Adrenal gland (tissue), 9 donors: ENCODE measurements at regions not wholly inside any gene's neighbourhood (a gene's known extent, or its start where the extent isn't known, plus 50 kb on each side); places are given as distances from the start of the nearest gene placed in this dataset.

ENCODE experiments used
- DNase-seq, 7 donors: peaks; one replicate each; pipeline ENCODE4 v3.0.0-alpha.2; 2019 to 2020
- H3K27ac ChIP-seq, 5 donors: fragments of 200-600 bp; sonication (generic) in 4 of 5; 1 replicate in 3 of 5; 2 replicates in 2 of 5; pipeline versions ENCODE4 v1.5.1 to v1.8.0; 2016 to 2020; ENCODE audit warnings: mild to moderate bottlenecking in 1 of 5
- H3K27me3 ChIP-seq: fragments of 200-600 bp; 2 replicates; pipeline ENCODE4 v1.8.0; 2021
- H3K36me3 ChIP-seq, 2 donors: fragments of 200-600 bp; replicated peaks in 1 of 2; 1 replicate in 1 of 2; 2 replicates in 1 of 2; pipeline versions ENCODE4 v1.5.1 to v1.8.0; 2018 to 2022
- H3K4me1 ChIP-seq, 2 donors: fragments of 200-600 bp; replicated peaks in 1 of 2; 1 replicate in 1 of 2; 2 replicates in 1 of 2; pipeline versions ENCODE4 v1.5.1 to v1.8.0; 2018 to 2021
- H3K4me3 ChIP-seq, 4 donors: fragments of 200-600 bp; sonication (generic) in 3 of 4; one replicate each; pipeline ENCODE4 v1.5.1; 2016 to 2018
- H3K9me3 ChIP-seq, 3 donors: fragments of 200-600 bp; sonication (generic) in 1 of 3; replicated peaks in 1 of 3; 1 replicate in 2 of 3; 2 replicates in 1 of 3; pipeline versions ENCODE4 v1.5.1 to v1.8.0; 2016 to 2021
- POLR2A ChIP-seq, 2 donors: fragments of 450-650 bp; IDR thresholded peaks; one replicate each; pipeline ENCODE4 v1.6.1; 2017; ENCODE audit warnings: antibody characterized with exemption in 2 of 2, mild to moderate bottlenecking in 2 of 2, moderate library complexity in 1 of 2
- WGBS, 4 donors: extraction: QIAGEN DNeasy Blood & Tissue Kit in 2 of 4; methylation state at CpG; one replicate each; pipeline versions ENCODE4 v1.1.5 to v1.1.7; 2013 to 2017; 5-methylcytosine and 5-hydroxymethylcytosine counted together
- intact Hi-C, 2 donors: fragments of 100-400 bp; cut with DNase I; formaldehyde crosslinking; loops; one replicate each; pipeline versions ENCODE4 v1.14.1 to v1.15.0; 2022 to 2023
- TF ChIP-seq, protein P1 (sequence below), 6 experiments: fragments of 450-650 bp in 4 of 6; fragments of 200-600 bp in 2 of 6; sonication (generic) in 1 of 6; IDR thresholded peaks; 1 replicate in 5 of 6; 2 replicates in 1 of 6; pipeline versions ENCODE4 v1.5.1 to v1.8.0; 2016 to 2021; ENCODE audit warnings: antibody characterized with exemption in 6 of 6, mild to moderate bottlenecking in 2 of 6, moderate library complexity in 1 of 6
- donor health status: healthy with polysubstance abuse.
- donor health status: Bipolar disorder and iron deficiency.
- donor health status: DM: yes; HTN: yes; CAD: no.
- donor health status: DM: no; HTN: no; CAD: no.
- donor health status: DM: no; HTN: no; CAD: no.

DNA sequence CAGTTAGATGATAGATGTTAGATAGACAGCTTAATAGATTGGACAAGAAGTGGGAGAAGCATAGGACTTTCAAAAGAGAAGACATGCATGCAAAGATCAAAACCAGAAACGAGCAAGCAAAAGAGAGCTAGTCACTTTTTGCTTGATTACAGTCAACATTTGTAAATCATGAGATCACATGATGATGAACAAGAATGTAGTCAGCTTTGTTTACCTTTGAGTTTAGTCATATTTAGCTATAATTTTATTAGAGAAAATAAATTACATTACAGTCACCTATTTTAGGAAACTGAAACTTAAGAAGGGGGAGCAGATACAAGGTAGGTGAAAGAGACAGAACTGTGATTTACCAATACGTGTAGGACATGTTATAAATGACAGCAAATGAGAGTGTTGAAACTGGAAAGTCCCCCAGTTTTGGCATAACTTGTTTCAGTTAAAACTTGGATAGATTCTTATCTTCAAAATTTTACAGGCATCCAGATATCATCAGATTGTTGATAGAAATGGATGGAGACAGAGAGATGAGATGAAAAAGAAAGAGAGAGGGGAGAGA, 1083.1 kb upstream of the PCDH10 start:
- 39 to 59% (median 46%) methylated on average over 2 of the region's 2 CpGs for WGBS, 4 donors
- TF ChIP-seq, protein P1, sequence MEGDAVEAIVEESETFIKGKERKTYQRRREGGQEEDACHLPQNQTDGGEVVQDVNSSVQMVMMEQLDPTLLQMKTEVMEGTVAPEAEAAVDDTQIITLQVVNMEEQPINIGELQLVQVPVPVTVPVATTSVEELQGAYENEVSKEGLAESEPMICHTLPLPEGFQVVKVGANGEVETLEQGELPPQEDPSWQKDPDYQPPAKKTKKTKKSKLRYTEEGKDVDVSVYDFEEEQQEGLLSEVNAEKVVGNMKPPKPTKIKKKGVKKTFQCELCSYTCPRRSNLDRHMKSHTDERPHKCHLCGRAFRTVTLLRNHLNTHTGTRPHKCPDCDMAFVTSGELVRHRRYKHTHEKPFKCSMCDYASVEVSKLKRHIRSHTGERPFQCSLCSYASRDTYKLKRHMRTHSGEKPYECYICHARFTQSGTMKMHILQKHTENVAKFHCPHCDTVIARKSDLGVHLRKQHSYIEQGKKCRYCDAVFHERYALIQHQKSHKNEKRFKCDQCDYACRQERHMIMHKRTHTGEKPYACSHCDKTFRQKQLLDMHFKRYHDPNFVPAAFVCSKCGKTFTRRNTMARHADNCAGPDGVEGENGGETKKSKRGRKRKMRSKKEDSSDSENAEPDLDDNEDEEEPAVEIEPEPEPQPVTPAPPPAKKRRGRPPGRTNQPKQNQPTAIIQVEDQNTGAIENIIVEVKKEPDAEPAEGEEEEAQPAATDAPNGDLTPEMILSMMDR (IDR thresholded peaks at IDR 0.05): no peak
- TF ChIP-seq POLR2A (IDR thresholded peaks at IDR 0.05): no peak
- no peaks in the 10 kb centered on the region for H3K36me3 ChIP-seq
- DNase-seq: no peak
- H3K27ac ChIP-seq: no peak overlapping the region
- no peak overlapping the region for H3K4me3 ChIP-seq
- H3K4me1 ChIP-seq: no peaks in the 10 kb centered on the region
- H3K27me3 ChIP-seq: no peaks in the 10 kb centered on the region
- H3K9me3 ChIP-seq: no peaks in the 10 kb centered on the region
- intact Hi-C loops: no loop called here

DNA sequence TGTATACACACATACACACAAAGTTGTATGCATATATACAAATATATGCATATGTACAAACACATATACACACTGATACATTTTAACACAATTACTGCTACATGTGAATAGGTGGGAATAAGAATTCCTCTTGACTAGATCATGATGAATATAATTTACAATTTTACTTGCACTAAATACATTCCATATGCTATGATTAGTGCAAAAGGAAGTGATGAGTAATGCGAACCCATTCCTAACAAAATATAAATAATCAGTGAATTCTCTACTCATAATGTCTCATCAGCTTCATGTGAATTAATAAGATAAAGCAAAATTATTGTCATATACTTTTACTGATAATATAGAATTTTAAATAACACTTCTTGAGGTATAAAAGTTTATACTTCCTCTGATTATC, 1077.3 kb upstream of the PCDH10 start:
- 67 to 93% (median 80%) methylated on average over 1 of the region's 1 CpG for WGBS, 4 donors
- no peak overlapping the region for H3K27ac ChIP-seq
- intact Hi-C loops: no loop called here
- H3K4me3 ChIP-seq: no peak overlapping the region
- TF ChIP-seq, protein P1 (IDR thresholded peaks at IDR 0.05): no peak
- TF ChIP-seq POLR2A (IDR thresholded peaks at IDR 0.05): no peak
- no peaks in the 10 kb centered on the region for H3K36me3 ChIP-seq
- no peak for DNase-seq
- no peaks in the 10 kb centered on the region for H3K9me3 ChIP-seq
- H3K27me3 ChIP-seq: no peaks in the 10 kb centered on the region
- no peaks in the 10 kb centered on the region for H3K4me1 ChIP-seq

GRCh38 chr4:132076829-132077228, 1072.3 kb upstream of the PCDH10 start:
- TF ChIP-seq POLR2A (IDR thresholded peaks at IDR 0.05): no peak
- TF ChIP-seq, protein P1 (IDR thresholded peaks at IDR 0.05): no peak
- Histone ChIP-seq H3K9me3 (no peaks in the 10 kb centered on the region), H3K27ac (no peak overlapping the region), H3K4me3 (no peak overlapping the region), H3K27me3 (no peaks in the 10 kb centered on the region), H3K4me1 (no peaks in the 10 kb centered on the region), H3K36me3 (no peaks in the 10 kb centered on the region)
- 70 to 84% (median 79%) methylated on average over 2 of the region's 2 CpGs for WGBS, 4 donors
- DNase-seq: no peak
- intact Hi-C loops: no loop called here

GRCh38 chr4:132085105-132085504, 1064.0 kb upstream of the PCDH10 start:
- DNase-seq: no peak
- intact Hi-C loops: no loop called here
- WGBS, 4 donors: 66 to 94% (median 80%) methylated on average over 4 of the region's 4 CpGs
- TF ChIP-seq, protein P1 (IDR thresholded peaks at IDR 0.05): no peak
- no peak for TF ChIP-seq POLR2A (IDR thresholded peaks at IDR 0.05)
- no peaks in the 10 kb centered on the region for H3K4me1 ChIP-seq
- no peaks in the 10 kb centered on the region for H3K36me3 ChIP-seq
- H3K9me3 ChIP-seq: no peaks in the 10 kb centered on the region
- H3K27ac ChIP-seq: no peak overlapping the region
- H3K4me3 ChIP-seq: no peak overlapping the region
- no peaks in the 10 kb centered on the region for H3K27me3 ChIP-seq
